ENCODE measurements at regions not wholly inside any gene's neighbourhood (a gene's known extent, or its start where the extent isn't known, plus 50 kb on each side); places are given as distances from the start of the nearest gene placed in this dataset.
"Not testable (repeated sequence)": the region's sequence is repeated elsewhere in the genome, so short reads cannot be mapped to it uniquely, and the experiment has no call there.

DNA sequence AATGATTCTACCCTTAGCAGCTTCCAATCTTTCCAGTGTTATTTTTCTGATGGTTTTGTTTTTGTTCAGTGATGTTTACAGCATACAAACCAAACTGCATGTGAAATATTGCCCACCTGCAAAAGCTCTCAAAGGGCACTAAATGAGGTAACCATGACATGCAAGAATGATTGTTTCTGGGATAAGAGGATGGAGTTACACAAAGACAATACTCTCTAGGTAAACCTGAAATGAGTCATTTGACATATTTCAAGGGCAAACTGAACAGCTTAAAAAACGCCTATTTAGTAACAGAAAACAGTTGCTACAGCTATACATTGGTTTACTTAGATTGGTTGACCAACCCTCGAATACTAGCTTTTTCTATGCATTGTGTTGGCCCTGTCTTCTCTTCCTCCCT is 481.7 kb downstream of the ZPLD1 start:
- DNase-seq = no peak
- no peaks in the 10 kb centered on the region for H3K36me3 ChIP-seq
- TF ChIP-seq, protein P1, sequence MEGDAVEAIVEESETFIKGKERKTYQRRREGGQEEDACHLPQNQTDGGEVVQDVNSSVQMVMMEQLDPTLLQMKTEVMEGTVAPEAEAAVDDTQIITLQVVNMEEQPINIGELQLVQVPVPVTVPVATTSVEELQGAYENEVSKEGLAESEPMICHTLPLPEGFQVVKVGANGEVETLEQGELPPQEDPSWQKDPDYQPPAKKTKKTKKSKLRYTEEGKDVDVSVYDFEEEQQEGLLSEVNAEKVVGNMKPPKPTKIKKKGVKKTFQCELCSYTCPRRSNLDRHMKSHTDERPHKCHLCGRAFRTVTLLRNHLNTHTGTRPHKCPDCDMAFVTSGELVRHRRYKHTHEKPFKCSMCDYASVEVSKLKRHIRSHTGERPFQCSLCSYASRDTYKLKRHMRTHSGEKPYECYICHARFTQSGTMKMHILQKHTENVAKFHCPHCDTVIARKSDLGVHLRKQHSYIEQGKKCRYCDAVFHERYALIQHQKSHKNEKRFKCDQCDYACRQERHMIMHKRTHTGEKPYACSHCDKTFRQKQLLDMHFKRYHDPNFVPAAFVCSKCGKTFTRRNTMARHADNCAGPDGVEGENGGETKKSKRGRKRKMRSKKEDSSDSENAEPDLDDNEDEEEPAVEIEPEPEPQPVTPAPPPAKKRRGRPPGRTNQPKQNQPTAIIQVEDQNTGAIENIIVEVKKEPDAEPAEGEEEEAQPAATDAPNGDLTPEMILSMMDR (IDR thresholded peaks at IDR 0.05; ENCODE audit: low read depth, low read length) = no peak
- H3K27me3 ChIP-seq (ENCODE audit: insufficient read depth, low read depth, severe bottlenecking) = no peaks in the 10 kb centered on the region
- no peak overlapping the region for H3K4me3 ChIP-seq (ENCODE audit: low read depth, low read length)
- no peaks in the 10 kb centered on the region for H3K9me3 ChIP-seq (ENCODE audit: severe bottlenecking)
- H3K27ac ChIP-seq = no peak overlapping the region

DNA sequence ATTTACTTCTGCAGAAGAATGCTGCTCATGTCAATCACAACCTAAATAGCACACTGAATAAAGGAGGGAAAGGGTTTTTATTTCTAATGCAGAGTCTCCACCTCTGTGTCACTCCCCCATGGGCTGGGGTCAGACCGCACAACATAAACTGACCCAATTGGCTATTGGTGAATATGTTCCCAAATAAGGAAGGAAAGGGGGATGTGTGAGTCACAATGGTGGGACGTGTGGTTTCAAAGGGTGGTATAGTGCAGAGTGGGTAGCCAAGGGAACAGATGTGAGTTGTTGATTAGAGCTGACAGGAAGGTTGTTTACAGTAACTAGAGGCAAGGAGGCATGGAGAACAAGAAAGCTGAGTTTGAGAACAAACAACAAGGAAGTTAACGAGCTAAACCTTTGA is 491.8 kb downstream of the ZPLD1 start:
- Histone ChIP-seq H3K36me3 (no peaks in the 10 kb centered on the region), H3K27ac (no peak overlapping the region), H3K4me3 (ENCODE audit: low read depth, low read length) (no peak overlapping the region), H3K9me3 (ENCODE audit: severe bottlenecking) (peaks cover 3% of the 10 kb centered on the region), H3K27me3 (ENCODE audit: insufficient read depth, low read depth, severe bottlenecking) (no peaks in the 10 kb centered on the region)
- DNase-seq = no peak
- TF ChIP-seq, protein P1 (IDR thresholded peaks at IDR 0.05; ENCODE audit: low read depth, low read length) = no peak

DNA sequence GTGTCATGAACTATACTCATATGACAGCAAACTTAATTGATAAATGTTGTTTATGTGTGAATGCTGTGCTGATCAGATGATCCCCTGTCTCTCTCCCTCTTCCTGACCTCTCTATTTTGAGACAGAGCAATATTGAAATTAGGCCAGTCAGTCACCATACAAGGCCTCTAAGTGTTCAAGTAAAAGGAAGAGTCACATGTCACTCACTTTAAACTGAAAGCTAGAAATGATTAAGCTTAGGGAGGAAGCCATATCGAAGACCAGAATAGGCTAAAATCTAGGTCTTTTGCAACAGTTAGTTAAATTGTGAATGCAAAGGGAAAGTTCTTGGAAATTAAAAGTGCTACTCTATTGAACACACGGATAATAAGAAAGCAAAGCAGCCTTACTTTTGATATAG is 498.6 kb downstream of the ZPLD1 start:
- Histone ChIP-seq H3K27ac (no peak overlapping the region), H3K27me3 (ENCODE audit: insufficient read depth, low read depth, severe bottlenecking) (no peaks in the 10 kb centered on the region), H3K36me3 (no peaks in the 10 kb centered on the region), H3K4me3 (ENCODE audit: low read depth, low read length) (no peak overlapping the region), H3K9me3 (ENCODE audit: severe bottlenecking) (no peaks in the 10 kb centered on the region)
- DNase-seq = no peak
- TF ChIP-seq, protein P1 (IDR thresholded peaks at IDR 0.05; ENCODE audit: low read depth, low read length) = no peak

DNA sequence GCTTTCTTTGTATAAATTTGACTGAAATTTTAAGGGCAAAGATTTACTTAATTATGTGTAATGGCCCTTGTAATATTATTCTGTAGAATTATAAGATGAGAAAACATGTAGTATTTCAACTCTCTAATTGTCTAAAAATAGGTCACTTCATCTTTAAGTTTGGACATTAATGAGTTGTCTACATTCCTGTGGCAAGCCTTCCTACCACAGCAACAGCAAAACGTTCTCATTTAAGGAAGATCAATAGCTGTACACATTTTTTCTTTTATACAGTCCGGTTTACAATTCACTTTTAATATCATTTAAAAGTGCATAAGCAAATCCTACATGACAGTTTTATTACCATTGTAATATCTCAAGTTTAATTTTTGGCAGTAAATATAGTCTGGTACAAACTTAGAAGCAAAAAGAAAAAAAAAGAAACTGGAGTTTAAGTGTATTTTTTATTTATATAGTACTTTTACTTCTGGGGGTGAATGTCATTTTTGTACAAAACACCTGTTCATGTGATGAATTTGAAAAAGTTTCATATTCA is 501.8 kb downstream of the ZPLD1 start:
- H3K4me3 ChIP-seq (ENCODE audit: low read depth, low read length) = no peak overlapping the region
- H3K36me3 ChIP-seq = no peaks in the 10 kb centered on the region
- H3K9me3 ChIP-seq (ENCODE audit: severe bottlenecking) = no peaks in the 10 kb centered on the region
- DNase-seq = no peak
- H3K27me3 ChIP-seq (ENCODE audit: insufficient read depth, low read depth, severe bottlenecking) = no peaks in the 10 kb centered on the region
- H3K27ac ChIP-seq = no peak overlapping the region
- TF ChIP-seq, protein P1 (IDR thresholded peaks at IDR 0.05; ENCODE audit: low read depth, low read length) = no peak

DNA sequence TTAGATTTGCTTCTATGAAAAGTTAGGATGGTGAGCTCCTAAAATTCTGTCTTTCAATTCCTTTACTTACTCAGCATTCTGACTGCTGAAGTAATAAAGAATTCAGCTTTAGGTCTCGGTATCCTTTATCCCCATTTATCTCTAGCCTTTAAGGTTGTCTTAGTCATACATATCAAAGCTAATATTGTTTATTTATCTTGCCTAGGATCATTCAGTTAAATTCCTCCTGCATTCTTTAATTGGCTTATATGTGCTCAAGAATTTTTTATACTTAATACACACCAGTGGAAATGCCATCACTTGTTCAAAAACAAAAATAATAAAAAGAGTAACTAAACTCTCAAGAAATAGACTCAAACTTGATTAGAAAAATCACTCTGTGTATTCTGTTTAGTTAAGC is 507.0 kb downstream of the ZPLD1 start:
- Histone ChIP-seq H3K27me3 (ENCODE audit: insufficient read depth, low read depth, severe bottlenecking) (no peaks in the 10 kb centered on the region), H3K36me3 (no peaks in the 10 kb centered on the region), H3K27ac (no peak overlapping the region), H3K4me3 (ENCODE audit: low read depth, low read length) (no peak overlapping the region), H3K9me3 (ENCODE audit: severe bottlenecking) (no peaks in the 10 kb centered on the region)
- DNase-seq = no peak
- TF ChIP-seq, protein P1 (IDR thresholded peaks at IDR 0.05; ENCODE audit: low read depth, low read length) = no peak

DNA sequence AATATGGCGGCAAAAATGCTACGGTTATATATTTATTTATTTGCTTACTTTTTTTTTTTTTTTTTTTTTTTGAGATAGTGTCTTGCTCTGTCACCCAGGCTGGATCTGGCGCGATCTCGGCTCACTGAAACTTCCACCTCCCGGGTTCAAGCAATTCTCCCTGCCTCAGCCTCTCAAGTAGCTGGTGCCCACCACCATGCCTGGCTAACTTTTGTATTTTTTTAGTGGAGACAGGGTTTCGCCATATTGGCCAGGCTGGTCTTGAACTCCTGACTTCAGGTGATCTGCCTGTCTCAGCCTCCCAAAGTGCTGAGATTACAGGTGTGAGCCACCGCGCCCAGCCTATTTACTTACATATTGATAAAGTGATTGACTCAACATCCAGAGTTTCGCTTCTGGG is 511.6 kb downstream of the ZPLD1 start:
- H3K27me3 ChIP-seq (ENCODE audit: insufficient read depth, low read depth, severe bottlenecking); H3K9me3 ChIP-seq (ENCODE audit: severe bottlenecking); H3K36me3 ChIP-seq; H3K27ac ChIP-seq; DNase-seq; H3K4me3 ChIP-seq (ENCODE audit: low read depth, low read length): not testable (repeated sequence)
